Kidney (tissue), 13 donors: ENCODE measurements at regions not wholly inside any gene's neighbourhood (a gene's known extent, or its start where the extent isn't known, plus 50 kb on each side); places are given as distances from the start of the nearest gene placed in this dataset.
"Not testable (repeated sequence)": the region's sequence is repeated elsewhere in the genome, so short reads cannot be mapped to it uniquely, and the experiment has no call there.

Experiments used
- DNase-seq, 5 donors: peaks; one replicate each; pipeline ENCODE4 v3.0.0-alpha.2; 2013 to 2020
- FAIRE-seq: peaks from 2 replicates; lab custom pipeline; 2012; peaks lifted over from hg19 to GRCh38; lab: Jason Lieb, UNC
- H3K27ac ChIP-seq, 2 donors: one replicate each; pipeline ENCODE4 v1.7.0; 2013; ENCODE audit warnings: low read depth in 2 of 2, low read length in 2 of 2, inconsistent platforms in 1 of 2
- H3K27me3 ChIP-seq: one replicate; pipeline ENCODE4 v1.7.1; 2013; ENCODE audit warnings: low read length, inconsistent platforms; ENCODE audit not compliant: control insufficient read depth, insufficient read depth
- H3K36me3 ChIP-seq, 3 donors: one replicate each; pipeline versions ENCODE4 v1.7.0 to v1.7.1; 2013; ENCODE audit warnings: low read length in 3 of 3, control low read depth in 1 of 3, inconsistent platforms in 1 of 3; ENCODE audit not compliant: insufficient read depth in 3 of 3, control insufficient read depth in 2 of 3
- H3K4me1 ChIP-seq, 3 donors: one replicate each; pipeline versions ENCODE4 v1.7.0 to v1.7.1; 2013; ENCODE audit warnings: low read length in 3 of 3, inconsistent platforms in 1 of 3, low read depth in 1 of 3; ENCODE audit not compliant: control insufficient read depth in 2 of 3, insufficient read depth in 2 of 3
- H3K4me3 ChIP-seq, 3 donors: one replicate each; pipeline versions ENCODE4 v1.7.0 to v1.8.1; 2013; ENCODE audit warnings: low read length in 3 of 3, control low read depth in 1 of 3, inconsistent platforms in 1 of 3
- H3K9ac ChIP-seq, 3 donors: one replicate each; pipeline versions ENCODE4 v1.7.0 to v1.7.1; 2013; ENCODE audit warnings: low read length in 3 of 3, control low read depth in 1 of 3, inconsistent platforms in 1 of 3
- H3K9me3 ChIP-seq, 3 donors: one replicate each; pipeline versions ENCODE4 v1.7.0 to v1.7.1; 2013; ENCODE audit warnings: low read length in 3 of 3, control low read depth in 1 of 3, inconsistent platforms in 1 of 3; ENCODE audit not compliant: control insufficient read depth in 2 of 3, insufficient read depth in 1 of 3
- CTCF ChIP-seq: IDR thresholded peaks from 3 replicates; pipeline ENCODE4 v1.5.1; 2012; ENCODE audit warnings: mild to moderate bottlenecking, moderate library complexity, borderline replicate concordance; ENCODE audit not compliant: insufficient read depth; ENCODE audit errors: extremely low read depth
- intact Hi-C: fragments of 100-400 bp; cut with DNase I; formaldehyde crosslinking; loops from one replicate; pipeline ENCODE4 v1.11.1; 2022
- donor health status: control.
- donor health status: control.
- donor health status: control.
- donor health status: control.
- donor health status: control.
- donor health status: DM: yes; HTN: yes; CAD: no.
- donor health status: Normal renal cell carcinoma (clear cell type).

- Histone ChIP-seq H3K36me3 (no peaks in the 10 kb centered on the region), H3K27me3 (no peaks in the 10 kb centered on the region), H3K4me3 (no peak overlapping the region), H3K27ac (no peak overlapping the region), H3K9me3 (no peaks in the 10 kb centered on the region), H3K9ac (no peak overlapping the region), H3K4me1 (no peaks in the 10 kb centered on the region)
- no peak for DNase-seq
- intact Hi-C loops, result no loop called here
- FAIRE-seq, result no peak
- TF ChIP-seq CTCF, result no peak
Observed at GRCh38 chr10:45118929-45119328, 118.2 kb downstream of the ZNF22 start.

GRCh38 chr10:45122180-45122860 is 121.6 kb downstream of the ZNF22 start:
- H3K9me3 ChIP-seq, DNase-seq, H3K4me1 ChIP-seq, H3K27ac ChIP-seq, H3K27me3 ChIP-seq, intact Hi-C loops, H3K9ac ChIP-seq, FAIRE-seq, H3K4me3 ChIP-seq, H3K36me3 ChIP-seq: not testable (repeated sequence)

- Histone ChIP-seq H3K4me1 (no peaks in the 10 kb centered on the region), H3K9me3 (peaks cover 0 to 1% (median 0%) of the 10 kb centered on the region in 3 donors), H3K27me3 (no peaks in the 10 kb centered on the region), H3K36me3 (no peaks in the 10 kb centered on the region), H3K9ac (no peak overlapping the region), H3K27ac (no peak overlapping the region), H3K4me3 (no peak overlapping the region)
- no peak for TF ChIP-seq CTCF
- intact Hi-C loops, result no loop called here
- FAIRE-seq (no peak), DNase-seq (peak in 3 of 5 donors; percentile 15 to 30 (median 27))
Observed at GRCh38 chr10:45135443-45136198, 134.9 kb downstream of the ZNF22 start.

GRCh38 chr10:45136256-45136655 is 135.5 kb downstream of the ZNF22 start:
- no peaks in the 10 kb centered on the region for H3K36me3 ChIP-seq
- FAIRE-seq (no peak), DNase-seq (peak in 2 of 5 donors; percentile 20 to 37)
- no peak overlapping the region for H3K9ac ChIP-seq
- TF ChIP-seq CTCF, result no peak
- intact Hi-C loops, result no loop called here
- peaks cover 0 to 1% (median 0%) of the 10 kb centered on the region in 3 donors for H3K9me3 ChIP-seq
- H3K27me3 ChIP-seq, result no peaks in the 10 kb centered on the region
- H3K27ac ChIP-seq, result no peak overlapping the region
- H3K4me1 ChIP-seq, result no peaks in the 10 kb centered on the region
- H3K4me3 ChIP-seq, result no peak overlapping the region
